Gastrocnemius medialis (tissue), 4 donors: ENCODE measurements at regions not wholly inside any gene's neighbourhood (a gene's known extent, or its start where the extent isn't known, plus 50 kb on each side); places are given as distances from the start of the nearest gene placed in this dataset.

Source experiments
- POLR2A ChIP-seq, 2 donors: fragments of 450-650 bp; IDR thresholded peaks; one replicate each; pipeline ENCODE4 v1.6.1; 2017; ENCODE audit warnings: antibody characterized with exemption in 2 of 2, mild to moderate bottlenecking in 2 of 2, moderate library complexity in 2 of 2
- TF ChIP-seq, protein P1 (sequence below), 5 experiments: fragments of 450-650 bp in 3 of 5; fragments of 200-600 bp in 2 of 5; sonication (generic) in 2 of 5; IDR thresholded peaks in 4 of 5; conservative IDR thresholded peaks in 1 of 5; 1 replicate in 4 of 5; 2 replicates in 1 of 5; pipeline ENCODE4 v1.5.1; 2016 to 2019; ENCODE audit warnings: antibody characterized with exemption in 5 of 5, mild to moderate bottlenecking in 3 of 5, moderate library complexity in 3 of 5

DNA sequence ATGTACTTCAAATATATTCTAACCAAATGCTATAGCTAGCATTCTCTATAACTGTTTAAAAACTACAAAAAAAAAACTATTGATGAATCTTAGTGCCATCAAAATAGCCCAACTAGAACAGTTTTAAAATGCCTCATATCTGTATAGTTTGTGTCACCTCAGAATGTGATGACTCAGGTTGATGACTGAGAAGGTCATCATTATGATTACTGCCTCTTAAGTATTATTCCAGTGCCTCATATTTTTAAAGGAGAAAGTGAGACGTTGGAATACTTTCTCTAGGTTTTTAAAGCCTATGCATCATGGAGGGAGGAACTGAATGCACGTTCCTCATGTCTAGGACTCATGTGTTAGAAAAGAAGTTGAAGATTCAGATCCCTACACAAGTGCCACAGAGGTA, 88.2 kb downstream of the TMA16 start:
- TF ChIP-seq, protein P1, sequence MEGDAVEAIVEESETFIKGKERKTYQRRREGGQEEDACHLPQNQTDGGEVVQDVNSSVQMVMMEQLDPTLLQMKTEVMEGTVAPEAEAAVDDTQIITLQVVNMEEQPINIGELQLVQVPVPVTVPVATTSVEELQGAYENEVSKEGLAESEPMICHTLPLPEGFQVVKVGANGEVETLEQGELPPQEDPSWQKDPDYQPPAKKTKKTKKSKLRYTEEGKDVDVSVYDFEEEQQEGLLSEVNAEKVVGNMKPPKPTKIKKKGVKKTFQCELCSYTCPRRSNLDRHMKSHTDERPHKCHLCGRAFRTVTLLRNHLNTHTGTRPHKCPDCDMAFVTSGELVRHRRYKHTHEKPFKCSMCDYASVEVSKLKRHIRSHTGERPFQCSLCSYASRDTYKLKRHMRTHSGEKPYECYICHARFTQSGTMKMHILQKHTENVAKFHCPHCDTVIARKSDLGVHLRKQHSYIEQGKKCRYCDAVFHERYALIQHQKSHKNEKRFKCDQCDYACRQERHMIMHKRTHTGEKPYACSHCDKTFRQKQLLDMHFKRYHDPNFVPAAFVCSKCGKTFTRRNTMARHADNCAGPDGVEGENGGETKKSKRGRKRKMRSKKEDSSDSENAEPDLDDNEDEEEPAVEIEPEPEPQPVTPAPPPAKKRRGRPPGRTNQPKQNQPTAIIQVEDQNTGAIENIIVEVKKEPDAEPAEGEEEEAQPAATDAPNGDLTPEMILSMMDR (IDR thresholded peaks at IDR 0.05 in 4 of 5, conservative IDR thresholded peaks at IDR 0.05 in 1 of 5): no peak
- TF ChIP-seq POLR2A (IDR thresholded peaks at IDR 0.05): no peak
